Osteocyte (in vitro differentiated cells): ENCODE measurements at regions not wholly inside any gene's neighbourhood (a gene's known extent, or its start where the extent isn't known, plus 50 kb on each side); places are given as distances from the start of the nearest gene placed in this dataset.
"Not testable (repeated sequence)": the region's sequence is repeated elsewhere in the genome, so short reads cannot be mapped to it uniquely, and the experiment has no call there.

Experiments
- DNase-seq: peaks from one replicate; pipeline ENCODE4 v3.0.0; 2021; ENCODE audit warnings: mixed read lengths; ENCODE audit not compliant: unreplicated experiment; ENCODE audit errors: extremely low spot score
- H3K27ac Mint-ChIP-seq: one replicate; pipeline ENCODE4 v1.8.0; 2021; ENCODE audit warnings: mild to moderate bottlenecking, mixed read lengths; ENCODE audit not compliant: unreplicated experiment
- H3K27me3 Mint-ChIP-seq: one replicate; pipeline ENCODE4 v1.8.0; 2021; ENCODE audit warnings: mixed read lengths; ENCODE audit not compliant: unreplicated experiment
- H3K36me3 Mint-ChIP-seq: one replicate; pipeline ENCODE4 v1.8.0; 2021; ENCODE audit warnings: mixed read lengths; ENCODE audit not compliant: unreplicated experiment
- H3K4me1 Mint-ChIP-seq: one replicate; pipeline ENCODE4 v1.8.0; 2021; ENCODE audit warnings: mixed read lengths; ENCODE audit not compliant: unreplicated experiment
- H3K4me3 Mint-ChIP-seq: one replicate; pipeline ENCODE4 v1.8.0; 2021; ENCODE audit warnings: mild to moderate bottlenecking, moderate library complexity, mixed read lengths; ENCODE audit not compliant: unreplicated experiment
- H3K9me3 Mint-ChIP-seq: one replicate; pipeline ENCODE4 v1.8.0; 2021; ENCODE audit warnings: mixed read lengths; ENCODE audit not compliant: unreplicated experiment
- CTCF ChIP-seq: fragments of 200-600 bp; sonication (generic); IDR thresholded peaks from 2 replicates; pipeline ENCODE4 v1.5.0; 2021; ENCODE audit warnings: antibody characterized with exemption, mild to moderate bottlenecking, moderate library complexity

GRCh38 chr7:16248556-16248955, 172.8 kb downstream of the CRPPA start:
- not testable (repeated sequence) for H3K27me3 Mint-ChIP-seq, DNase-seq, H3K4me3 Mint-ChIP-seq, H3K27ac Mint-ChIP-seq, H3K4me1 Mint-ChIP-seq
- Mint-ChIP-seq H3K36me3 (peaks cover 12% of the 10 kb centered on the region), H3K9me3 (peaks cover 20% of the 10 kb centered on the region)

- Mint-ChIP-seq H3K9me3 (peaks cover 6% of the 10 kb centered on the region), H3K27me3 (no peaks in the 10 kb centered on the region), H3K4me3 (no peak overlapping the region), H3K4me1 (peaks cover 1% of the 10 kb centered on the region), H3K27ac (no peak overlapping the region), H3K36me3 (no peaks in the 10 kb centered on the region)
- DNase-seq, result no peak
- TF ChIP-seq CTCF, result no peak
These were observed 176.9 kb downstream of the CRPPA start for GRCh38 chr7:16244469-16244868.

GRCh38 chr7:16242920-16243319, 178.4 kb downstream of the CRPPA start:
- Mint-ChIP-seq H3K27ac (no peak overlapping the region), H3K36me3 (no peaks in the 10 kb centered on the region), H3K27me3 (no peaks in the 10 kb centered on the region), H3K9me3 (peaks cover 6% of the 10 kb centered on the region), H3K4me3 (no peak overlapping the region), H3K4me1 (peaks cover 1% of the 10 kb centered on the region)
- TF ChIP-seq CTCF, result no peak
- no peak for DNase-seq

- no peak overlapping the region for H3K4me3 Mint-ChIP-seq
- peaks cover 1% of the 10 kb centered on the region for H3K4me1 Mint-ChIP-seq
- H3K27me3 Mint-ChIP-seq, result no peaks in the 10 kb centered on the region
- no peak for DNase-seq
- H3K27ac Mint-ChIP-seq, result no peak overlapping the region
- TF ChIP-seq CTCF, result no peak
- H3K36me3 Mint-ChIP-seq, result no peaks in the 10 kb centered on the region
- peaks cover 2% of the 10 kb centered on the region for H3K9me3 Mint-ChIP-seq
These were observed 180.3 kb downstream of the CRPPA start for GRCh38 chr7:16241017-16241416.

- Mint-ChIP-seq H3K27ac (no peak overlapping the region), H3K36me3 (peaks cover 3% of the 10 kb centered on the region), H3K4me1 (peaks cover 1% of the 10 kb centered on the region), H3K9me3 (peaks cover 13% of the 10 kb centered on the region), H3K4me3 (no peak overlapping the region), H3K27me3 (no peaks in the 10 kb centered on the region)
- DNase-seq, result no peak
- TF ChIP-seq CTCF, result no peak
These were observed 185.0 kb downstream of the CRPPA start for GRCh38 chr7:16236381-16236780.
